H9 (cell line): ENCODE measurements at regions not wholly inside any gene's neighbourhood (a gene's known extent, or its start where the extent isn't known, plus 50 kb on each side); places are given as distances from the start of the nearest gene placed in this dataset.

Experiments used
- DNase-seq: peaks from one replicate; pipeline ENCODE4 v3.0.0-alpha.2; 2017
- H2AFZ ChIP-seq: one replicate; pipeline ENCODE4 v1.6.1; 2013; ENCODE audit warnings: mild to moderate bottlenecking, low read length, control low read depth, moderate library complexity
- H2AK5ac ChIP-seq: 2 replicates; pipeline ENCODE4 v1.6.1; 2013; ENCODE audit warnings: low read length, control low read depth, mixed read lengths; ENCODE audit not compliant: insufficient read length
- H2BK120ac ChIP-seq: one replicate; pipeline ENCODE4 v1.6.1; 2013; ENCODE audit warnings: low read depth, mild to moderate bottlenecking, low read length, control low read depth, inconsistent platforms; ENCODE audit not compliant: poor library complexity, severe bottlenecking
- H2BK12ac ChIP-seq: 2 replicates; pipeline ENCODE4 v1.6.1; 2013; ENCODE audit warnings: low read length, control low read depth, mixed read lengths, low read depth; ENCODE audit not compliant: insufficient read length
- H2BK15ac ChIP-seq: 2 replicates; pipeline ENCODE4 v1.6.1; 2013; ENCODE audit warnings: low read depth, low read length, control low read depth
- H2BK20ac ChIP-seq: one replicate; pipeline ENCODE4 v1.6.1; 2013; ENCODE audit warnings: low read depth, mild to moderate bottlenecking, low read length, control low read depth, inconsistent platforms; ENCODE audit not compliant: poor library complexity, severe bottlenecking
- H2BK5ac ChIP-seq: 2 replicates; pipeline ENCODE4 v1.6.1; 2013; ENCODE audit warnings: low read length, control low read depth, mixed read lengths; ENCODE audit not compliant: insufficient read length
- H3K14ac ChIP-seq: 2 replicates; pipeline ENCODE4 v1.6.1; 2013; ENCODE audit warnings: low read length, control low read depth; ENCODE audit not compliant: insufficient read depth
- H3K18ac ChIP-seq: 2 replicates; pipeline ENCODE4 v1.6.1; 2013; ENCODE audit warnings: low read depth, mild to moderate bottlenecking, mixed read lengths, low read length, control low read depth; ENCODE audit not compliant: insufficient read length
- H3K23ac ChIP-seq: 2 replicates; pipeline ENCODE4 v1.6.1; 2013; ENCODE audit warnings: low read length, control low read depth, mixed read lengths, low read depth; ENCODE audit not compliant: insufficient read length
- H3K23me2 ChIP-seq: 2 replicates; pipeline ENCODE4 v1.6.1; 2013; ENCODE audit warnings: low read depth, mild to moderate bottlenecking, mixed read lengths, low read length, control low read depth; ENCODE audit not compliant: insufficient read length, poor library complexity, severe bottlenecking
- H3K27ac ChIP-seq: 2 replicates; pipeline ENCODE4 v1.5.1; 2013; ENCODE audit warnings: low read length, control low read depth, mixed read lengths, low read depth; ENCODE audit not compliant: insufficient read length
- H3K27me3 ChIP-seq: 2 replicates; pipeline ENCODE4 v1.6.1; 2013; ENCODE audit warnings: low read length, control low read depth, inconsistent platforms; ENCODE audit not compliant: insufficient read depth
- H3K4ac ChIP-seq: 2 replicates; pipeline ENCODE4 v1.6.1; 2013; ENCODE audit warnings: low read depth, mild to moderate bottlenecking, control low read depth, inconsistent platforms, low read length, moderate library complexity
- H3K4me1 ChIP-seq: 2 replicates; pipeline ENCODE4 v1.6.1; 2013; ENCODE audit warnings: low read length, control low read depth, inconsistent platforms; ENCODE audit not compliant: insufficient read depth
- H3K4me2 ChIP-seq: 2 replicates; pipeline ENCODE4 v1.6.1; 2013; ENCODE audit warnings: low read length, control low read depth, mixed read lengths; ENCODE audit not compliant: insufficient read length, insufficient read depth
- H3K56ac ChIP-seq: 2 replicates; pipeline ENCODE4 v1.6.1; 2013; ENCODE audit warnings: low read depth, mild to moderate bottlenecking, mixed read lengths, low read length, control low read depth; ENCODE audit not compliant: insufficient read length
- H3K79me1 ChIP-seq: 2 replicates; pipeline ENCODE4 v1.6.1; 2013; ENCODE audit warnings: low read depth, mild to moderate bottlenecking, moderate library complexity, low read length, control low read depth, inconsistent platforms; ENCODE audit not compliant: insufficient read depth, poor library complexity, severe bottlenecking
- H3K79me2 ChIP-seq: 2 replicates; pipeline ENCODE4 v1.6.1; 2013; ENCODE audit warnings: low read length, control low read depth, inconsistent platforms; ENCODE audit not compliant: insufficient read depth
- H3K9ac ChIP-seq: 2 replicates; pipeline ENCODE4 v1.6.1; 2013; ENCODE audit warnings: low read length, control low read depth, mixed read lengths; ENCODE audit not compliant: insufficient read length; ENCODE audit errors: extremely low read depth
- H3K9me3 ChIP-seq: one replicate; pipeline ENCODE4 v1.6.1; 2013; ENCODE audit warnings: low read depth, low read length, inconsistent platforms; ENCODE audit not compliant: control insufficient read depth
- H3T11ph ChIP-seq: one replicate; pipeline ENCODE4 v1.6.1; 2013; ENCODE audit warnings: mild to moderate bottlenecking, low read length, control low read depth, inconsistent platforms
- H4K20me1 ChIP-seq: one replicate; pipeline ENCODE4 v1.6.1; 2013; ENCODE audit not compliant: control insufficient read depth, insufficient read length, insufficient read depth
- H4K5ac ChIP-seq: 2 replicates; pipeline ENCODE4 v1.6.1; 2013; ENCODE audit warnings: low read depth, mild to moderate bottlenecking, mixed read lengths, low read length, control low read depth; ENCODE audit not compliant: insufficient read length
- H4K8ac ChIP-seq: replicated peaks from 2 replicates; pipeline ENCODE4 v1.6.1; 2013; ENCODE audit warnings: low read length, control low read depth, mixed read lengths, low read depth; ENCODE audit not compliant: insufficient read length
- H4K91ac ChIP-seq: 2 replicates; pipeline ENCODE4 v1.6.1; 2013; ENCODE audit warnings: low read depth, mild to moderate bottlenecking, moderate library complexity, mixed read lengths, low read length, control low read depth; ENCODE audit not compliant: insufficient read length
- H3K27ac Mint-ChIP-seq, 3 experiments: 2 replicates in 2 of 3; 3 replicates in 1 of 3; pipeline ENCODE4 v1.8.0; 2020 to 2021; ENCODE audit warnings: mixed read lengths in 3 of 3, mild to moderate bottlenecking in 1 of 3, moderate library complexity in 1 of 3
- H3K27me3 Mint-ChIP-seq: 2 replicates; pipeline ENCODE4 v1.8.0; 2021; ENCODE audit warnings: low read depth, mild to moderate bottlenecking, moderate library complexity, mixed read lengths
- H3K36me3 Mint-ChIP-seq, 3 experiments: 2 replicates in 2 of 3; 3 replicates in 1 of 3; pipeline ENCODE4 v1.8.0; 2020 to 2021; ENCODE audit warnings: low read depth in 3 of 3, mixed read lengths in 3 of 3; ENCODE audit not compliant: insufficient read depth in 1 of 3
- H3K4me1 Mint-ChIP-seq, 2 experiments: 2 replicates each; pipeline ENCODE4 v1.8.0; 2020; ENCODE audit warnings: mixed read lengths in 2 of 2
- H3K4me3 Mint-ChIP-seq, 2 experiments: 2 replicates in 1 of 2; 3 replicates in 1 of 2; pipeline ENCODE4 v1.8.0; 2020 to 2021; ENCODE audit warnings: mild to moderate bottlenecking in 2 of 2, mixed read lengths in 2 of 2, moderate library complexity in 1 of 2
- H3K9me3 Mint-ChIP-seq, 2 experiments: 2 replicates in 1 of 2; 3 replicates in 1 of 2; pipeline ENCODE4 v1.8.0; 2020; ENCODE audit warnings: mild to moderate bottlenecking in 2 of 2, mixed read lengths in 2 of 2, moderate library complexity in 1 of 2
- WGBS: extraction: QIAGEN DNeasy Blood & Tissue Kit; methylation state at CpG from one replicate; pipeline ENCODE4 v1.1.7; 2013; ENCODE audit warnings: missing lambda C conversion rate, low lambda C conversion rate, mixed read lengths; ENCODE audit not compliant: insufficient read length; ENCODE audit errors: extremely low coverage; 5-methylcytosine and 5-hydroxymethylcytosine counted together
- TF ChIP-seq, protein P1 (sequence below): fragments of 200-600 bp; sonication (generic); conservative IDR thresholded peaks from 3 replicates; pipeline ENCODE4 v1.8.0; 2021; ENCODE audit warnings: antibody characterized with exemption, mild to moderate bottlenecking

DNA sequence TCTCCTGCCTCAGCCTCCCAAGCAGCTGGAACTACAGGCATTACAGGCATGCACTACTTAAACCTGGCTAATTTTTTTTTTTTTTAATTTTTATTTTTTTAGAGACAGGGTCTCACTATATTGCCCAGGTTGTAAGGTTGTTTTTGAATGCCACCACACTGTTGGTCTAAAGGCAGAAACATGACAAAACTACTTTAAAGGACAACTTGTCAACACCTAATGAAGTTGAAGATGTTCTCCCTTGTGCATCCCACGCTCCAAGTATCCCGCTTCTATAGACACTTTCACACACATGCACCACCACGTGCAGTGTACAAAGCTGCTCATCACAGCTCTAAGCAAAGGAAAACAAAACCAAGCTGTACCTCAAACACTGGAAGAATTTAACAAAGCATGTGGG lies 226.4 kb downstream of the FGFR2 start:
- Histone ChIP-seq H3K79me1 (no peaks in the 10 kb centered on the region), H3K79me2 (no peaks in the 10 kb centered on the region), H2BK15ac (no peak overlapping the region), H3K56ac (no peak overlapping the region), H4K8ac (no peak overlapping the region), H3K4me2 (no peak overlapping the region), H3K4ac (no peak overlapping the region), H4K91ac (no peak overlapping the region), H4K5ac (no peak overlapping the region), H2AFZ (no peak overlapping the region), H2BK12ac (no peak overlapping the region), H3K23me2 (no peaks in the 10 kb centered on the region), H2BK120ac (no peak overlapping the region), H2BK5ac (no peak overlapping the region), H3T11ph (no peak overlapping the region), H3K27ac (no peak overlapping the region), H3K27me3 (no peaks in the 10 kb centered on the region), H2AK5ac (no peak overlapping the region), H4K20me1 (no peaks in the 10 kb centered on the region), H3K9me3 (no peaks in the 10 kb centered on the region), H2BK20ac (no peak overlapping the region), H3K9ac (no peak overlapping the region), H3K14ac (no peak overlapping the region), H3K23ac (no peak overlapping the region), H3K4me1 (0 out of 2 replicates have a peak, but pooled peaks cover 3% of the 10 kb centered on the region), H3K18ac (no peak overlapping the region)
- no peak overlapping the region for H3K4me3 Mint-ChIP-seq
- no peak overlapping the region for H3K27ac Mint-ChIP-seq
- peaks cover 2% of the 10 kb centered on the region; the same call in 1 of the 2 replicates for H3K27me3 Mint-ChIP-seq
- H3K4me1 Mint-ChIP-seq, result peaks cover 17 to 32% of the 10 kb centered on the region in 2 experiments
- TF ChIP-seq, protein P1, sequence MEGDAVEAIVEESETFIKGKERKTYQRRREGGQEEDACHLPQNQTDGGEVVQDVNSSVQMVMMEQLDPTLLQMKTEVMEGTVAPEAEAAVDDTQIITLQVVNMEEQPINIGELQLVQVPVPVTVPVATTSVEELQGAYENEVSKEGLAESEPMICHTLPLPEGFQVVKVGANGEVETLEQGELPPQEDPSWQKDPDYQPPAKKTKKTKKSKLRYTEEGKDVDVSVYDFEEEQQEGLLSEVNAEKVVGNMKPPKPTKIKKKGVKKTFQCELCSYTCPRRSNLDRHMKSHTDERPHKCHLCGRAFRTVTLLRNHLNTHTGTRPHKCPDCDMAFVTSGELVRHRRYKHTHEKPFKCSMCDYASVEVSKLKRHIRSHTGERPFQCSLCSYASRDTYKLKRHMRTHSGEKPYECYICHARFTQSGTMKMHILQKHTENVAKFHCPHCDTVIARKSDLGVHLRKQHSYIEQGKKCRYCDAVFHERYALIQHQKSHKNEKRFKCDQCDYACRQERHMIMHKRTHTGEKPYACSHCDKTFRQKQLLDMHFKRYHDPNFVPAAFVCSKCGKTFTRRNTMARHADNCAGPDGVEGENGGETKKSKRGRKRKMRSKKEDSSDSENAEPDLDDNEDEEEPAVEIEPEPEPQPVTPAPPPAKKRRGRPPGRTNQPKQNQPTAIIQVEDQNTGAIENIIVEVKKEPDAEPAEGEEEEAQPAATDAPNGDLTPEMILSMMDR, result no peak
- no peak for DNase-seq
- WGBS, result no CpG with 5 or more reads among the region's 3 CpGs
- H3K36me3 Mint-ChIP-seq, result no peaks in the 10 kb centered on the region
- no peaks in the 10 kb centered on the region; a peak in 1 of 5 replicates for H3K9me3 Mint-ChIP-seq
